AG04450 (cell line): ENCODE measurements at regions not wholly inside any gene's neighbourhood (a gene's known extent, or its start where the extent isn't known, plus 50 kb on each side); places are given as distances from the start of the nearest gene placed in this dataset.

ENCODE experiments used
- CTCF ChIA-PET: fragments of 300-600, 350-600 bp; formaldehyde crosslinking; extraction: SDS; loops from one replicate; lab custom pipeline; 2022; ENCODE audit warnings: antibody characterized with exemption, inconsistent platforms; lab: Charles Lee
- POLR2A ChIA-PET: fragments of 350-600 bp; formaldehyde crosslinking; extraction: SDS; loops from one replicate; lab custom pipeline; 2021; ENCODE audit warnings: antibody characterized with exemption, inconsistent platforms; lab: Yijun Ruan, JAX
- DNase-seq: peaks from one replicate; pipeline ENCODE4 v3.0.0-alpha.2; 2011; ENCODE audit warnings: low read depth, low spot score
- H3K27ac ChIP-seq: one replicate; pipeline ENCODE4 v1.5.1; 2012; ENCODE audit warnings: low read depth, low read length, control low read depth
- H3K27me3 ChIP-seq: one replicate; pipeline ENCODE4 v1.6.0; 2012; ENCODE audit warnings: low read length; ENCODE audit not compliant: control insufficient read depth, insufficient read depth
- H3K4me3 ChIP-seq: 2 replicates; pipeline ENCODE4 v1.5.1; 2011; ENCODE audit warnings: mild to moderate bottlenecking, low read depth, low read length, control low read depth
- H3K9me3 ChIP-seq: 2 replicates; pipeline ENCODE4 v1.5.1; 2012; ENCODE audit warnings: low read length; ENCODE audit not compliant: control insufficient read depth, insufficient read depth
- CTCF ChIP-seq: IDR thresholded peaks from 2 replicates; pipeline ENCODE4 v1.5.1; 2011; ENCODE audit warnings: low read depth, low read length, control low read depth, inconsistent platforms

GRCh38 chr1:184907500-184907899 is 66.8 kb downstream of the NIBAN1 start:
- no peak for TF ChIP-seq CTCF
- Histone ChIP-seq H3K9me3 (no peaks in the 10 kb centered on the region), H3K4me3 (no peak overlapping the region), H3K27ac (no peak overlapping the region), H3K27me3 (no peaks in the 10 kb centered on the region)
- POLR2A ChIA-PET, result no interaction called here
- CTCF ChIA-PET, result interaction anchor here (1.0 kb wide), 1 partner anchor 75 kb away, joined by 3 read pairs; no protein-coding TSS in a partner anchor
- DNase-seq, result no peak

GRCh38 chr1:184906761-184907160 is 67.5 kb downstream of the NIBAN1 start:
- H3K4me3 ChIP-seq, result no peak overlapping the region
- TF ChIP-seq CTCF, result no peak
- no peaks in the 10 kb centered on the region for H3K9me3 ChIP-seq
- ChIA-PET CTCF (interaction anchor here (1.0 kb wide), 1 partner anchor 76 kb away, joined by 3 read pairs; no protein-coding TSS in a partner anchor), POLR2A (no interaction called here)
- H3K27ac ChIP-seq, result no peak overlapping the region
- DNase-seq, result no peak
- no peaks in the 10 kb centered on the region for H3K27me3 ChIP-seq

DNA sequence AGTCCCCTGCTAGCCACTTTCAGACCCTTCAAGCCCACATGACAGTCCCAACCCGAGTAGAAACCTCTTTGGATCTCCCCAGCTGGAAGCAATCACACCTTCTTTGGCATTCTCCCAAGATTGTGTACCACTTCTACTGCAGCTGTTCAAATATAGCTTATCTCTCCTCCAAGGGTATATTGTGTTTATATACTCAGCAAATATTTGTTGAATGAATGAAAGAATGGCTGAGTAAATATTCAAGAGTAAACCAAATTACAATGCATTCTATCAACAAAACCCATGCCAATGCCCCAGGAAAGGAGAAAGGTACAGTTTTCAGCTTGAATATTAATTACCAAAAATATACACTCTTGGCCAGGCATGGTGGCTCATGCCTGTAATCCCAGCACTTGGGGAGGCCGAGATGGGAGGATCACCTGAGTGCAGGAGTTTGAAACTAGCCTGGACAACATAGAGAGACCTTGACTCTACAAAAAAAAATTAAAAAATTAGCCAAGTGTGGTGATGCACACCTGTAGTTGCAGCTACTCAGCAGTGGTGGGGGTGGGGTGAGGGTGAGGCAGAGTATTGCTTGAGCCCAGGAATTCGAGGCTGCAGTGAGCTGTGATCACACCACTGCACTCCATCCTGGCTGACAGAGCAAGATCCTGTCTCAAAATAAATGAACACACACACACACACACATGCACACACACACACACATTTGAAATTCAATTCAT is 68.5 kb downstream of the NIBAN1 start:
- TF ChIP-seq CTCF, result no peak
- H3K27ac ChIP-seq, result no peak overlapping the region
- H3K4me3 ChIP-seq, result no peak overlapping the region
- ChIA-PET POLR2A (no interaction called here), CTCF (no interaction called here)
- H3K27me3 ChIP-seq, result no peaks in the 10 kb centered on the region
- H3K9me3 ChIP-seq, result no peaks in the 10 kb centered on the region
- DNase-seq, result no peak

GRCh38 chr1:184903111-184903692 is 71.1 kb downstream of the NIBAN1 start:
- H3K27me3 ChIP-seq, result no peaks in the 10 kb centered on the region
- H3K4me3 ChIP-seq, result no peak overlapping the region
- H3K9me3 ChIP-seq, result no peaks in the 10 kb centered on the region
- no peak overlapping the region for H3K27ac ChIP-seq
- TF ChIP-seq CTCF, result no peak
- CTCF ChIA-PET, result no interaction called here
- POLR2A ChIA-PET, result interaction anchor here (1.4 kb wide), 1 partner anchor 36 kb away, joined by 5 read pairs; no protein-coding TSS in a partner anchor
- no peak for DNase-seq

- H3K4me3 ChIP-seq, result no peak overlapping the region
- no peak for DNase-seq
- ChIA-PET POLR2A (no interaction called here), CTCF (interaction anchor here (1.7 kb wide), 1 partner anchor 82 kb away, joined by 6 read pairs; no protein-coding TSS in a partner anchor)
- H3K27me3 ChIP-seq, result no peaks in the 10 kb centered on the region
- TF ChIP-seq CTCF, result no peak
- H3K27ac ChIP-seq, result peak overlapping the region; percentile 33
- no peaks in the 10 kb centered on the region for H3K9me3 ChIP-seq
Observed at GRCh38 chr1:184900507-184900906, 73.8 kb downstream of the NIBAN1 start.
